Skin epidermis (tissue), 12 donors: ENCODE measurements at regions not wholly inside any gene's neighbourhood (a gene's known extent, or its start where the extent isn't known, plus 50 kb on each side); places are given as distances from the start of the nearest gene placed in this dataset.

Source experiments
- H3K27ac ChIP-seq, 21 experiments: fragments of 200-600 bp; sonication (generic) in 11 of 21; one replicate each; pipeline ENCODE4 v1.5.0; 2020; ENCODE audit warnings: mild to moderate bottlenecking in 3 of 21, inconsistent platforms in 2 of 21, moderate library complexity in 2 of 21
- H3K4me3 ChIP-seq, 7 experiments: fragments of 200-600 bp; sonication (generic) in 2 of 7; one replicate each; pipeline ENCODE4 v1.5.0; 2020; ENCODE audit warnings: inconsistent platforms in 2 of 7, mild to moderate bottlenecking in 2 of 7, moderate library complexity in 1 of 7

GRCh38 chr4:74669702-74670101 is 124.6 kb downstream of the BTC start:
- no peak overlapping the region for H3K27ac ChIP-seq

GRCh38 chr4:74670583-74670982 is 123.7 kb downstream of the BTC start:
- Histone ChIP-seq H3K4me3 (no peak overlapping the region), H3K27ac (no peak overlapping the region)

More at GRCh38 chr4:74669702-74670101, 124.6 kb downstream of the BTC start:
- no peak overlapping the region for H3K4me3 ChIP-seq

GRCh38 chr4:74671080-74671698 is 123.1 kb downstream of the BTC start:
- no peak overlapping the region for H3K27ac ChIP-seq
- no peak overlapping the region for H3K4me3 ChIP-seq

GRCh38 chr4:74674750-74675149 is 119.6 kb downstream of the BTC start:
- Histone ChIP-seq H3K27ac (no peak overlapping the region), H3K4me3 (no peak overlapping the region)

- Histone ChIP-seq H3K27ac (no peak overlapping the region), H3K4me3 (no peak overlapping the region)
Measured at GRCh38 chr4:74675673-74676279, 118.5 kb downstream of the BTC start.

- H3K4me3 ChIP-seq = no peak overlapping the region
Measured at GRCh38 chr4:74682567-74683359, 111.6 kb downstream of the BTC start.

GRCh38 chr4:74692972-74693371 is 101.4 kb downstream of the BTC start:
- no peak overlapping the region for H3K27ac ChIP-seq
- no peak overlapping the region for H3K4me3 ChIP-seq

More at GRCh38 chr4:74682567-74683359, 111.6 kb downstream of the BTC start:
- H3K27ac ChIP-seq = no peak overlapping the region
